ENCODE measurements at regions not wholly inside any gene's neighbourhood (a gene's known extent, or its start where the extent isn't known, plus 50 kb on each side); places are given as distances from the start of the nearest gene placed in this dataset.

DNA sequence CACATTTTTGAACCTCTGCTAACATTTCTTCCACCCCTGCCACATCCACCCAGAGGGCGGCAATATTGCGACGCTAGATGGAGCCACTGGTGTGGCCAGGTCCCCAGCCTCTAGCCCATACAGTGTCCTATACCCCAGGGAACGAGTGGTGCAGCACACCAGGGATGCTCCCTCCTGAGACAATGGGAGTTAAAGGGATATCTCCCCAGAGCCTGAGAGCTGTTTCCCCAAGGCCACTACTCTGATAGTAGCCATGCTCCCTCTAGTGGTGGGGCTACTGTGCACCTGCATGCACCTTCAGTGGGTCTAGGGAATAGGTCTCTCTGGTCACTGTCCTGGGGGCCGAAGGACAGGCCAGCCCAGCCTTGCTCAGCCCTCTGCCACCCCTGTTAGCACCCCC, 336.4 kb upstream of the FSHR start:
- no peak for FAIRE-seq
- dilution Hi-C loops (cut with MboI; ENCODE audit: extremely low pct_ligation_motif_present, low sequenced_read_pairs) = no loop called here

DNA sequence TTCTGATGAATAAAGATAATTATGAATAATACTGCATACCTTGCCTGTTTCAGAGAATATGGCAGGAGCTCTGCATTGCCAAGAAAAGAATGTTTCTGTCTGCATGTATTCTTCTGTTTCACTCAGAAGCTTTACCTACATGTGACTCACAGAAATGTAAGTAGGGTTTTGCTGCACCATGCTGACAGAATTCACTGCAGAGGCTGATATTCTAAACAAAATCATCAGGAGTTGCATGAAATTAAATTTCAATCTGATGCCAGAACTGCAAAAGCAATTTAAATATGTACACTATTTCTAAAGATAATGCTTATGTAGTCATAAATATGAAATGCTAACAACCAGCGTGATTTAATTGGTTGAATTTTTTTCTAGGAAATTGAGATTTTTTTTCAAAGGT, 332.8 kb upstream of the FSHR start:
- Histone ChIP-seq H3K9me3 (ENCODE audit: control insufficient read depth, low read depth, low read length) (peaks cover 2% of the 10 kb centered on the region), H3K27me3 (ENCODE audit: control insufficient read depth, extremely low read depth, insufficient read depth, low read length) (no peaks in the 10 kb centered on the region), H3K4me1 (ENCODE audit: control insufficient read depth, extremely low read depth, insufficient read depth, low read length) (no peaks in the 10 kb centered on the region), H3K4me3 (ENCODE audit: control insufficient read depth in 2 of 3, extremely low read depth in 1 of 3, insufficient read depth in 2 of 3, low read depth in 1 of 3, low read length in 3 of 3) (no peak overlapping the region), H2AFZ (ENCODE audit: control insufficient read depth, low read length) (no peak overlapping the region), H4K20me1 (ENCODE audit: control insufficient read depth, extremely low read depth, insufficient read depth, low read length) (no peaks in the 10 kb centered on the region), H3K79me2 (ENCODE audit: control insufficient read depth, insufficient read depth, low read length) (no peaks in the 10 kb centered on the region), H3K27ac (ENCODE audit: control insufficient read depth, insufficient read depth, low read length) (no peak overlapping the region), H3K4me2 (ENCODE audit: control insufficient read depth, extremely low read depth, insufficient read depth, low read depth, low read length) (no peak overlapping the region), H3K36me3 (ENCODE audit: control insufficient read depth in 2 of 2, extremely low read depth in 1 of 2, insufficient read depth in 2 of 2, low read length in 2 of 2) (no peaks in the 10 kb centered on the region), H3K9me1 (ENCODE audit: control insufficient read depth, extremely low read depth, insufficient read depth, low read length) (no peaks in the 10 kb centered on the region), H3K9ac (ENCODE audit: control insufficient read depth, extremely low read depth, insufficient read depth, low read length) (no peak overlapping the region)
- TF ChIP-seq EZH2 (IDR thresholded peaks at IDR 0.05; ENCODE audit: low read length) = no peak
- TF ChIP-seq, protein P1, sequence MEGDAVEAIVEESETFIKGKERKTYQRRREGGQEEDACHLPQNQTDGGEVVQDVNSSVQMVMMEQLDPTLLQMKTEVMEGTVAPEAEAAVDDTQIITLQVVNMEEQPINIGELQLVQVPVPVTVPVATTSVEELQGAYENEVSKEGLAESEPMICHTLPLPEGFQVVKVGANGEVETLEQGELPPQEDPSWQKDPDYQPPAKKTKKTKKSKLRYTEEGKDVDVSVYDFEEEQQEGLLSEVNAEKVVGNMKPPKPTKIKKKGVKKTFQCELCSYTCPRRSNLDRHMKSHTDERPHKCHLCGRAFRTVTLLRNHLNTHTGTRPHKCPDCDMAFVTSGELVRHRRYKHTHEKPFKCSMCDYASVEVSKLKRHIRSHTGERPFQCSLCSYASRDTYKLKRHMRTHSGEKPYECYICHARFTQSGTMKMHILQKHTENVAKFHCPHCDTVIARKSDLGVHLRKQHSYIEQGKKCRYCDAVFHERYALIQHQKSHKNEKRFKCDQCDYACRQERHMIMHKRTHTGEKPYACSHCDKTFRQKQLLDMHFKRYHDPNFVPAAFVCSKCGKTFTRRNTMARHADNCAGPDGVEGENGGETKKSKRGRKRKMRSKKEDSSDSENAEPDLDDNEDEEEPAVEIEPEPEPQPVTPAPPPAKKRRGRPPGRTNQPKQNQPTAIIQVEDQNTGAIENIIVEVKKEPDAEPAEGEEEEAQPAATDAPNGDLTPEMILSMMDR (optimal IDR thresholded peaks at IDR 0.05 in 1 of 3, IDR thresholded peaks at IDR 0.05 in 1 of 3, conservative IDR thresholded peaks at IDR 0.05 in 1 of 3; ENCODE audit: extremely low read depth in 1 of 3, insufficient read depth in 2 of 3, low read length in 3 of 3) = no peak
- DNase-seq (ENCODE audit: low read depth, low spot score) (no peak), FAIRE-seq (no peak)
- dilution Hi-C loops (cut with MboI; ENCODE audit: extremely low pct_ligation_motif_present, low sequenced_read_pairs) = no loop called here

More for the DNA sequence above, 336.4 kb upstream of the FSHR start:
- Histone ChIP-seq H3K9me1 (ENCODE audit: control insufficient read depth, extremely low read depth, insufficient read depth, low read length) (no peaks in the 10 kb centered on the region), H2AFZ (ENCODE audit: control insufficient read depth, low read length) (no peak overlapping the region), H3K79me2 (ENCODE audit: control insufficient read depth, insufficient read depth, low read length) (no peaks in the 10 kb centered on the region), H3K4me1 (ENCODE audit: control insufficient read depth, extremely low read depth, insufficient read depth, low read length) (no peaks in the 10 kb centered on the region), H4K20me1 (ENCODE audit: control insufficient read depth, extremely low read depth, insufficient read depth, low read length) (no peaks in the 10 kb centered on the region), H3K36me3 (ENCODE audit: control insufficient read depth in 2 of 2, extremely low read depth in 1 of 2, insufficient read depth in 2 of 2, low read length in 2 of 2) (no peaks in the 10 kb centered on the region), H3K4me3 (ENCODE audit: control insufficient read depth in 2 of 3, extremely low read depth in 1 of 3, insufficient read depth in 2 of 3, low read depth in 1 of 3, low read length in 3 of 3) (no peak overlapping the region), H3K27me3 (ENCODE audit: control insufficient read depth, extremely low read depth, insufficient read depth, low read length) (no peaks in the 10 kb centered on the region), H3K4me2 (ENCODE audit: control insufficient read depth, extremely low read depth, insufficient read depth, low read depth, low read length) (no peak overlapping the region), H3K9ac (ENCODE audit: control insufficient read depth, extremely low read depth, insufficient read depth, low read length) (no peak overlapping the region), H3K27ac (ENCODE audit: control insufficient read depth, insufficient read depth, low read length) (no peak overlapping the region), H3K9me3 (ENCODE audit: control insufficient read depth, low read depth, low read length) (peaks cover 2% of the 10 kb centered on the region)
- DNase-seq (ENCODE audit: low read depth, low spot score) = no peak
- TF ChIP-seq, protein P1 (optimal IDR thresholded peaks at IDR 0.05 in 1 of 3, IDR thresholded peaks at IDR 0.05 in 1 of 3, conservative IDR thresholded peaks at IDR 0.05 in 1 of 3; ENCODE audit: extremely low read depth in 1 of 3, insufficient read depth in 2 of 3, low read length in 3 of 3) = peak; percentile 43 to 80 (median 79)
- TF ChIP-seq EZH2 (IDR thresholded peaks at IDR 0.05; ENCODE audit: low read length) = no peak
